ENCODE measurements at regions not wholly inside any gene's neighbourhood (a gene's known extent, or its start where the extent isn't known, plus 50 kb on each side); places are given as distances from the start of the nearest gene placed in this dataset.

- TF ChIP-seq ZNF8 (CRISPR knock-in tag; IDR thresholded peaks at IDR 0.05) (no peak), PPARA (CRISPR knock-in tag; IDR thresholded peaks at IDR 0.05; ENCODE audit: borderline replicate concordance) (no peak), ARNTL (CRISPR knock-in tag; IDR thresholded peaks at IDR 0.05; ENCODE audit: borderline replicate concordance, low read depth) (no peak)
These were observed 271.6 kb upstream of the CLEC14A start for GRCh38 chr14:38527502-38527878.

All from SK-N-SH treated with all-trans-retinoic acid at 6 μM for 48 hours (cell line).